Mucosa of stomach (tissue), 1 donor: ENCODE measurements at regions not wholly inside any gene's neighbourhood (a gene's known extent, or its start where the extent isn't known, plus 50 kb on each side); places are given as distances from the start of the nearest gene placed in this dataset.

Experiments
- H3K27me3 ChIP-seq: one replicate; pipeline ENCODE4 v1.7.0; 2013; ENCODE audit warnings: mild to moderate bottlenecking, low read length; ENCODE audit not compliant: control insufficient read depth, insufficient read depth
- H3K36me3 ChIP-seq: one replicate; pipeline ENCODE4 v1.7.0; 2013; ENCODE audit warnings: low read length; ENCODE audit not compliant: control insufficient read depth, insufficient read depth
- H3K4me1 ChIP-seq: one replicate; pipeline ENCODE4 v1.7.0; 2013; ENCODE audit warnings: mild to moderate bottlenecking, low read length; ENCODE audit not compliant: control insufficient read depth, insufficient read depth
- H3K4me3 ChIP-seq: one replicate; pipeline ENCODE4 v1.7.0; 2013; ENCODE audit warnings: low read length
- H3K9ac ChIP-seq: one replicate; pipeline ENCODE4 v1.7.0; 2013; ENCODE audit warnings: mild to moderate bottlenecking, low read length, moderate library complexity
- H3K9me3 ChIP-seq: one replicate; pipeline ENCODE4 v1.7.0; 2013; ENCODE audit warnings: mild to moderate bottlenecking, low read length, moderate library complexity; ENCODE audit not compliant: control insufficient read depth
- donor health status: Pancreatic carcinoma.

GRCh38 chr18:78528411-78529258 lies 451.0 kb upstream of the SALL3 start:
- H3K4me1 ChIP-seq, result no peaks in the 10 kb centered on the region
- H3K9ac ChIP-seq, result no peak overlapping the region
- no peaks in the 10 kb centered on the region for H3K9me3 ChIP-seq
- no peak overlapping the region for H3K4me3 ChIP-seq
- no peaks in the 10 kb centered on the region for H3K27me3 ChIP-seq
- H3K36me3 ChIP-seq, result no peaks in the 10 kb centered on the region

DNA sequence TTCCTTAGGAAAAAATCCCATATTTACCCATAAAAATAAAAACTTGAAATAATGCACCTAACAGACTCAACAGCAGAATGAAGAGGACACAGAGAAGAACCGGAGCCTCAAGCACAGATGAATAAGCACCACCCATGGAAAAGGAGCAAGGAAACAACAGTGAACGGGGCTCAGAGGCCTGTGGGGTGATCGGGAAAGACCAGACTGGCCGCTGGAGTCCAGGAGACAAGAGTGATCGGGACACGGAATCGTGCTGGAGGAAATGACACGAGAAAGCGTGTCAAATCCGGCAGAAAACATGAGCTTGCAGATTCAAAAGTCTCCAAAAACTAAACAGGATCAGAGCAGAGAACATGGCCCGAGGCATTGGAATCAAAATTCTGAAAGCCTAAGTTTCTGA lies 448.0 kb upstream of the SALL3 start:
- no peak overlapping the region for H3K4me3 ChIP-seq
- H3K9me3 ChIP-seq, result no peaks in the 10 kb centered on the region
- no peaks in the 10 kb centered on the region for H3K27me3 ChIP-seq
- no peaks in the 10 kb centered on the region for H3K4me1 ChIP-seq
- H3K9ac ChIP-seq, result no peak overlapping the region
- no peaks in the 10 kb centered on the region for H3K36me3 ChIP-seq

GRCh38 chr18:78538669-78539440 lies 440.8 kb upstream of the SALL3 start:
- Histone ChIP-seq H3K9ac (no peak overlapping the region), H3K4me3 (no peak overlapping the region), H3K36me3 (no peaks in the 10 kb centered on the region), H3K4me1 (no peaks in the 10 kb centered on the region), H3K9me3 (no peaks in the 10 kb centered on the region), H3K27me3 (no peaks in the 10 kb centered on the region)

DNA sequence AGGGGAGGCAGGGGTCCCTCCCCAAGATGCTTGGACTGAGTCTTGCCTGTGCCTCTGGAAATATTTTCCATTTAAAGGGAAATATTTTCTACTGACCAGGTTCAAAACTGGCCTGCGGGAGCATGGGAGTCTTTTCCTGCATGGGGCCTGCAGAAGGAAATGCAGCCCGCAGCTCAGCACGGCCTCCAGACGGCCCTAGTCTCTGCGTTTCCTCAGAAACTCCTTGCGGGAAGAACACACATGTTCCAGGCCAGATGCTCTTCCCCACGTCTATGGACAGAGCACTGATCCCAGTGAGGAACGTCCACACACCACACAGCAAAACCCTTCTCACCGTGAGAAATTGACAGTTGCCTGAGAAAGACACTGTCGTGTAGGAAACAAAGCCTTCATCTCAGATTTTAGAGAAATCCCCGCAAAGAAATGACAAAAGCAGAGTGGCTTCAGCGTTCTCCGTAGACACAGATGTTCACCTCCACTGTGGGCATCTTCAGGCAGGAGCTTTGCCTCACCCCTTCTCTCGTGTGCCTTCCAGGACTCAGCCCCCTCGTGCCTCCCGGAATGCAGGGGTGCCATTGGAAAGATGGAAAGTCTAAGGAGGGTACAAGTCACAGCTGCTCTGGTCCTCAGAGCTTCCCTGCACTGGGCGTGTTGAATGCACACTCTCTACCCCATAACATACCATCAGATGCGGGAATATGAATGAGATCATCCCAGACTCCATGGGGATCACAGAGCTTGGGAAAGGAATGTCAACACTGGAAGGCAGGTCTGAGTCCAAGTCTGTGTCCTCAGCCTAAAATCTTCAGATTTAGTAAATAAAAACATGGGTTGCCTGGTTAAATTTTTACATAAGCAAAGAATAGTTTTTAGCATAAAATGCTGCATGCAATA lies 438.7 kb upstream of the SALL3 start:
- no peak overlapping the region for H3K4me3 ChIP-seq
- no peaks in the 10 kb centered on the region for H3K27me3 ChIP-seq
- H3K36me3 ChIP-seq, result no peaks in the 10 kb centered on the region
- H3K4me1 ChIP-seq, result no peaks in the 10 kb centered on the region
- no peaks in the 10 kb centered on the region for H3K9me3 ChIP-seq
- H3K9ac ChIP-seq, result no peak overlapping the region

DNA sequence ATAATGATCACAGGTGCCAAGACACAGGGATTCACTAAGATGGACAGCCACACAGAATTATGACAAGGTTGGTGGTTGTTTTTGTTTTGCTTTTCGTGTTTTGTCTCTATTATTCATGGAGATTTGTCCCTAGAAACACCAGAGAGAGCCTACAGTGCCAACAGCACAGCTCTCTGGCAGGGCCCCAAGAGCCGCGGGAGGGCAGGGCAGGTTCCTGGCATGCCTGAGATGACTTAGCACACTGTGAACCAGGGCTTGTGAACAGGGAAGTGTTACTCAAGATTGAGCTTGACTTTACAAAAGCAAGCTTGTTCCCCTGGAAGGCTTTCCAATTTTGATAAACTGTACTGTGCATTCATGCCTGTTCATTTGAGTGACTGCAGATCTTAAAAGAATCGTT lies 437.4 kb upstream of the SALL3 start:
- H3K9ac ChIP-seq, result no peak overlapping the region
- no peaks in the 10 kb centered on the region for H3K9me3 ChIP-seq
- H3K36me3 ChIP-seq, result no peaks in the 10 kb centered on the region
- H3K4me1 ChIP-seq, result no peaks in the 10 kb centered on the region
- no peak overlapping the region for H3K4me3 ChIP-seq
- H3K27me3 ChIP-seq, result no peaks in the 10 kb centered on the region

DNA sequence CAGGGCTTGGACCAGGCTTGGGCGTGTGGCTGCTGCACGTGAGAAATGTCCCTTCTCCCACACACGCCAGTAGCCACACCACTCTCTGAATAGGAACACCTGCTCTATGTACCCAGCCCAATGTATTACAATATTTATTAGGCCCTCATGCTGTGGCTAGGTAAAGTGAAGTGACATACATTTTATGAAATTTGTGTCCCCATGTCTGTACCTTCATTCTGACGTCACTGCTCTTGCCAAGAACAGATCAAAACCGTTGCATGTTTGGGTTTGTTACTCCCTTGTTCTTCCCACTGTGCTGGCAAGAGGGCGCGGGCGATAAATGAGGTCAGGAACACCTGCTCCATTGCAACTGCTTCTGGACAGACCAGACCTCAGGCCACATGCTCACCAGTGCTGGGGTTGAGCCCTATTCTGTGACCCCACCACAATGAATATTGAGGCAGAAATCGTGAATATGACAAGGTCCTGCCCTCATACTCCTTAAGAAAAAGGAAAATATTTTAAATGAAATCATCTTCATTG lies 436.4 kb upstream of the SALL3 start:
- no peak overlapping the region for H3K4me3 ChIP-seq
- no peaks in the 10 kb centered on the region for H3K36me3 ChIP-seq
- H3K9ac ChIP-seq, result no peak overlapping the region
- no peaks in the 10 kb centered on the region for H3K9me3 ChIP-seq
- H3K27me3 ChIP-seq, result no peaks in the 10 kb centered on the region
- H3K4me1 ChIP-seq, result no peaks in the 10 kb centered on the region

DNA sequence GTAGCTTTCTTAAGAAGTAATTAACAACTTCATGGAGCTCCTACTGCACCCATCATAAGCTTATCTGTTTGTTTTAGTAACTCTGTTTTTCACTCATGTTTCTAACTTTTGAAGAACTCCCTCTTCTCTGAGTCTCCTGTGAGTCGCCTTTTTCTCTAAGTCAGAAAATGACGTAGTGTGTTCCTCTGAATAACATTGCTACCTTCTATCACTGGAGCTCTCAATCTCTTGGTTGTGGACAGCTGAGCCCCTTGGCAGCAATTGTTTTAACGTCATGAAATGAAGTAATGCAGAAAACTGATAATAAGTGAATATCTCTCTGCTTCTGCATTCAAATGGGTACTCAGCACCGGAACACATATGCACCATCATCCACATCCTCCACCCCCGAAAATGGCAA lies 433.3 kb upstream of the SALL3 start:
- H3K4me3 ChIP-seq, result no peak overlapping the region
- H3K36me3 ChIP-seq, result no peaks in the 10 kb centered on the region
- no peaks in the 10 kb centered on the region for H3K9me3 ChIP-seq
- H3K9ac ChIP-seq, result no peak overlapping the region
- no peaks in the 10 kb centered on the region for H3K4me1 ChIP-seq
- H3K27me3 ChIP-seq, result no peaks in the 10 kb centered on the region

GRCh38 chr18:78547817-78548216 lies 431.8 kb upstream of the SALL3 start:
- H3K9ac ChIP-seq, result no peak overlapping the region

DNA sequence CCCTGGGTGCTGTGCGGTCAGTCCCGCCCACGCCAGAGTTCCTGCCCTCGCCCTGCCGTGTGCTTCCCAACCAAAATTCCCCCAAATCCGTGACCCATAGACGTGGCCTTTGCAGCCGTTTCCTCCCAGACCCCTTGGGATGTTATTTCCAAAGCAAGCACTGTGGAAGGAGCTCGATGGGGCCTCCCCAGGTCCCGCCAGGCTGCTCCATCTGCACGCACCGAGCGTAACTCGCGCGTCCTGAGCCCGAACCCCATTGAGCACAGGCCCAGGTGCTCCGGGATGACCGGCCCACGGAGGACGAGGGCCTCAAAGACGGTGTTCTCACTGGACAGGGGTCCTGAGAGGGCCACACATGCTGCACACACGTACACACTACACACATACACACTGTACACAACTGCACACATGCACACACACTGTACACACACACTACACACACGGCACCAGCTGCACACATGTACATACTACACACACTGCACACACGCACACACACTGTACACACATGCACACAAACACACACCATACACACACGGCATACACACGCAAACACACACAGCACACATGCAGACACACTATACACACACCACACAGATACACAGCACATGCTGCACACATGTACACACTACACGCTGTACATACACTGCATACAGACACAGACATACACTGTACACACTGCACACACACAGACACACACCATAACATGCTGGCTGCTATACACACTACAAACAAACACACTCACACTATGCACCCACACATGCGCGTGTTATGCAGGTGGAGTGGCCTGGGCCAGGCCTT lies 431.2 kb upstream of the SALL3 start:
- Histone ChIP-seq H3K4me3 (no peak overlapping the region), H3K9me3 (no peaks in the 10 kb centered on the region)

More at GRCh38 chr18:78547817-78548216, 431.8 kb upstream of the SALL3 start:
- Histone ChIP-seq H3K27me3 (no peaks in the 10 kb centered on the region), H3K4me3 (no peak overlapping the region), H3K4me1 (no peaks in the 10 kb centered on the region), H3K36me3 (no peaks in the 10 kb centered on the region), H3K9me3 (no peaks in the 10 kb centered on the region)

GRCh38 chr18:78549971-78550370 lies 429.6 kb upstream of the SALL3 start:
- Histone ChIP-seq H3K27me3 (no peaks in the 10 kb centered on the region), H3K4me3 (no peak overlapping the region), H3K36me3 (no peaks in the 10 kb centered on the region), H3K9me3 (no peaks in the 10 kb centered on the region), H3K9ac (no peak overlapping the region), H3K4me1 (no peaks in the 10 kb centered on the region)

More for the DNA sequence above, 431.2 kb upstream of the SALL3 start:
- H3K9ac ChIP-seq, result no peak overlapping the region
- H3K36me3 ChIP-seq, result no peaks in the 10 kb centered on the region
- no peaks in the 10 kb centered on the region for H3K27me3 ChIP-seq
- H3K4me1 ChIP-seq, result no peaks in the 10 kb centered on the region

GRCh38 chr18:78554944-78555608 lies 424.5 kb upstream of the SALL3 start:
- no peaks in the 10 kb centered on the region for H3K4me1 ChIP-seq
- no peaks in the 10 kb centered on the region for H3K9me3 ChIP-seq
- H3K4me3 ChIP-seq, result no peak overlapping the region
- no peaks in the 10 kb centered on the region for H3K36me3 ChIP-seq
- no peak overlapping the region for H3K9ac ChIP-seq
- no peaks in the 10 kb centered on the region for H3K27me3 ChIP-seq
